Spinal cord (tissue), 9 donors: ENCODE measurements at regions not wholly inside any gene's neighbourhood (a gene's known extent, or its start where the extent isn't known, plus 50 kb on each side); places are given as distances from the start of the nearest gene placed in this dataset.
"Not testable (repeated sequence)": the region's sequence is repeated elsewhere in the genome, so short reads cannot be mapped to it uniquely, and the experiment has no call there.

ENCODE experiments used
- DNase-seq, 6 donors: peaks; one replicate each; pipeline versions ENCODE4 v3.0.0 to v3.0.0-alpha.2; 2013 to 2015; ENCODE audit warnings: low spot score in 6 of 6, low read depth in 4 of 6
- H3K27ac ChIP-seq: one replicate; pipeline ENCODE4 v1.5.1; 2013; ENCODE audit warnings: low read depth, low read length, control low read depth
- H3K27me3 ChIP-seq: one replicate; pipeline ENCODE4 v1.6.1; 2013; ENCODE audit warnings: low read length; ENCODE audit not compliant: control insufficient read depth, insufficient read depth
- H3K36me3 ChIP-seq: one replicate; pipeline ENCODE4 v1.6.1; 2013; ENCODE audit warnings: low read length; ENCODE audit not compliant: control insufficient read depth, insufficient read depth
- H3K4me1 ChIP-seq: one replicate; pipeline ENCODE4 v1.6.1; 2013; ENCODE audit warnings: low read length; ENCODE audit not compliant: control insufficient read depth, insufficient read depth
- H3K4me3 ChIP-seq: one replicate; pipeline ENCODE4 v1.5.1; 2013; ENCODE audit warnings: low read depth, low read length, control low read depth
- H3K9me3 ChIP-seq: one replicate; pipeline ENCODE4 v1.6.1; 2013; ENCODE audit warnings: low read length; ENCODE audit not compliant: control insufficient read depth, insufficient read depth
- WGBS: methylation state at CpG from one replicate; pipeline ENCODE4 v1.1.5; 2013; ENCODE audit warnings: missing lambda C conversion rate; ENCODE audit not compliant: insufficient coverage; 5-methylcytosine and 5-hydroxymethylcytosine counted together
- donor health status: healthy.

DNA sequence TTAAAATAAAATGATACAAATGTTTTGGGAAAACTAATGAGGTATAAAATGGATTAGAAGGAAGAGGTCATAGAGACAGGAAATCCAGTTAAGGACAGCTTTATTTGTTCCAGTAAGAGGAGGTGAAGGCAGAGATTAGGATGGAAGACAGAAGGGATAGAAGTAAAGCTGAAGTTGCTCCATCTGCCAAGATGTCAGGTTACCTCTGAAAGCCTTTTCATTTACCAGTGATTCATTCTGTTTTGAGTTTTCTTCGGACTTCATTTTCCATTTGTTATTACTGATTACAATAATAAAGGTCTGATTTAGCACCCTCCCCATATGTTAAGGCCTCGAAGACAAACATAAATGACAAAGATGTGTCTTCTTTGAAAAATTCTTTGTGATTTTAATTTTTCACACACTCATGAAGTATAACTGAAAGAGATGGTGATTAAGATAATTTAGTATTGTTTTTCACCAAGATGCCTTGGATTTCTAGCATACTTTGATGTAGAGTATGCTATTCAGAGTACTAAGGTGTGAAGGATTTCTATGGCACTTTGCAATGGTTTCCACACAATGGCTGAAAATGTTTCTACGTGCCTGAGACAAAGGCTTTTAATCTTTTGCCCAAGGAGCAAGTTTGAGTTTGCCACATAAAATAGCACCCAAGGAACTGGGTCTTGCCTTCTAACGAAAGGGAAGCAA, 75.4 kb upstream of the PLAAT1 start:
- H3K27ac ChIP-seq, result no peak overlapping the region
- H3K4me1 ChIP-seq, result no peaks in the 10 kb centered on the region
- WGBS, result no CpG with 5 or more reads among the region's 4 CpGs
- no peaks in the 10 kb centered on the region for H3K36me3 ChIP-seq
- no peak overlapping the region for H3K4me3 ChIP-seq
- no peaks in the 10 kb centered on the region for H3K27me3 ChIP-seq
- no peaks in the 10 kb centered on the region for H3K9me3 ChIP-seq
- no peak for DNase-seq

DNA sequence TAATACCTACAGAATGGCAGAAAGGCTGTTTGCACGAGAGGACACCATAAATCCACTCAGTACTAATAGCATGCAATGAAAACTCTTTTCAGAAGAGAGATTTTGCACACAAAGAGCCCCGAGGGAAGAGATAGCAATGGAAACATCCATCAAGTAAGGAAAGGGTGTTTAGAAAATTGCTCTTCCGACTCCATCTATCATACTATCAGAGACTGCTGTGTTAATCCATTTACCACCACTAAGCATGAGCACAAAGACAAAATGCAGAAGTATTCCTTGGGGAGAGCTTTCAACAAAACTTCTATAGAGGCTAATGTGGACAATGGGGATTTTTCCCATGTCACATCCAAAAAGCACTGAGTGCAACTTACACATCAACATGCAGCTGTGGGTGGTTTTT, 72.1 kb upstream of the PLAAT1 start:
- H3K4me1 ChIP-seq, result no peaks in the 10 kb centered on the region
- H3K9me3 ChIP-seq, result no peaks in the 10 kb centered on the region
- no peaks in the 10 kb centered on the region for H3K36me3 ChIP-seq
- H3K27ac ChIP-seq, result no peak overlapping the region
- no CpG with 5 or more reads among the region's 3 CpGs for WGBS
- no peaks in the 10 kb centered on the region for H3K27me3 ChIP-seq
- peak in 2 of 6 donors; percentile 0 to 38 for DNase-seq
- H3K4me3 ChIP-seq, result no peak overlapping the region

DNA sequence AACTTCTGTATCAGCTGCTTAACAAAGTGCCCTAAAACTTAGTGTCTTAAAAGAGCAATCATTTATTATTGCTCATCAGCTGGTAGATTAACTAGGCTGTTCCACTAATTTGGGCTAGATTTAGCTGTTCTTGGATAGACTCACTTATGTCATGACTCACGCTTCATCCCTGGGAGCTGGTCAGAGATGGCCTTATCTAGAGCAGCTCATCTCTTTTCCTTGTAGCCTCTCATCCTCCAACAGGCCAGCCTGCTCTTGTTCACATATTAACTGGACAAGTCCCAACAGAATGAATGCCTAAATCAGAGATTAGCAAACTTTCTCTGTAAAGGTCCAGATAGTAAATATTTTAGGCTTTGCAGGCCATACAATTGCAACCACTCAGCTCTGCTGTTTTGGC, 66.9 kb upstream of the PLAAT1 start:
- Histone ChIP-seq H3K27ac (no peak overlapping the region), H3K36me3 (no peaks in the 10 kb centered on the region), H3K4me3 (no peak overlapping the region), H3K4me1 (no peaks in the 10 kb centered on the region), H3K27me3 (no peaks in the 10 kb centered on the region), H3K9me3 (no peaks in the 10 kb centered on the region)
- DNase-seq, result no peak
- WGBS, result no CpG with 5 or more reads among the region's 1 CpG

DNA sequence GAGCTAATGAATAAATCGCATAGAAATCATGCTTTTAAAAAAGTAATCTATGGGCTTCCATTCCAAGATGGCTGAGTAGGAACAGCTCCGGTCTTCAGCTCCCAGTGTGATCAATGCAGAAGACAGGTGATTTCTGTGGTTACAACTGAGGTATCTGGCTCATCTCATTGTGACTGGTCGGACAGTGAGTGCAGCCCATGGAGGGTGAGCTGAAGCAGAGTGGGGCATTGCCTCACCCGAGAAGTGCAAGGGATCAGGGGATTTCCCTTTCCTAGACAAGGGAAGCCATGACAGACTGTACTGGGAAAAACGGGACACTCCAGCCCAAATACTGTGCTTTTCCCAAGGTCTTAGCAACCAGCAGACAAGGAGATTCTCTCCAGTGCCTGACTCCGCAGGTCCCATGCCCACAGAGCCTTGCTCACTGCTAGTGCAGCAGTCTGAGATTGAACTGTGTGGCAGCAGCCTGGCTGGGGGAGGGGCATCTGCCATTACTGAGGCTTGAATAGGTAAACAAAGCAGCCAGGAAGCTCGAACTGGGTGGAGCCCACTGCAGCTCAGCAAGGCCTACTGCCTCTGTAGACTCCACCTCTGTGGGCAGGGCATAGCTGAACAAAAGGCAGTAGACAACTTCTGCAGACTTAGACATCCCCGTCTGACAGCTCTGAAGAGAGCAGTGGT, 61.5 kb upstream of the PLAAT1 start:
- H3K9me3 ChIP-seq, H3K27ac ChIP-seq, H3K4me3 ChIP-seq, H3K36me3 ChIP-seq, DNase-seq, H3K27me3 ChIP-seq, H3K4me1 ChIP-seq: not testable (repeated sequence)
- WGBS, result 79% methylated on average over 7 of the region's 8 CpGs

DNA sequence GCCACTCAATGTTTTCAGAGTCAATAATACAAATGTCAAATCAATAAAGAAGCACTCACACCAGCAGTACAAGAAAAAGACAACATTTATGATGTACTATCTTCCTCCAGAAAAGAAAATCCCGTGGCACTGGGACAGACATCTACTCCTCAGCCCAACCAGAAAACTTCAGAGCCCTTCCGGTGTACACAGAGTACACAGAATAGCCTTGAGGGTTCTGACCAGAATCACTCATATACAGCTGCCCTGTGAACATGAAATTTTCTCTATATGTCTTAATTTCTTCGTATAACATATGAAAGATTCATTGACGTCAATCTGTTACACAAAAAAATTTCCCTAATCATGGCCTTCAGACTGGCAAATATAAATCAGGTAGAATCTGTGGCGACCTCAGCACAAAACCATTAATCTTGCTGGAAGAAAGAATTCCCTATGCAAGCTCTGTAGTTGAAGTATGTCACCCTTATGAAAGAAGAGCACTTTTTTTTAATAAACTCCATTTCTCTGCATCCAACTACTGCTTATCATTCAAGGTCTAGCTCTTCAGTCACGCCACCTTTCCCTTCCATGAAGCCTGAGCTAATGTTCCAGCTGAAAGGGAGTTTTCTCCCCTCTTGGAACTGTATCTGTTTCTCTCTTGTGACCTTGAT, 53.8 kb upstream of the PLAAT1 start:
- no peak for DNase-seq
- Histone ChIP-seq H3K9me3 (no peaks in the 10 kb centered on the region), H3K36me3 (no peaks in the 10 kb centered on the region), H3K27me3 (no peaks in the 10 kb centered on the region), H3K27ac (no peak overlapping the region), H3K4me1 (no peaks in the 10 kb centered on the region), H3K4me3 (no peak overlapping the region)
- WGBS, result 79% methylated on average over 4 of the region's 6 CpGs

DNA sequence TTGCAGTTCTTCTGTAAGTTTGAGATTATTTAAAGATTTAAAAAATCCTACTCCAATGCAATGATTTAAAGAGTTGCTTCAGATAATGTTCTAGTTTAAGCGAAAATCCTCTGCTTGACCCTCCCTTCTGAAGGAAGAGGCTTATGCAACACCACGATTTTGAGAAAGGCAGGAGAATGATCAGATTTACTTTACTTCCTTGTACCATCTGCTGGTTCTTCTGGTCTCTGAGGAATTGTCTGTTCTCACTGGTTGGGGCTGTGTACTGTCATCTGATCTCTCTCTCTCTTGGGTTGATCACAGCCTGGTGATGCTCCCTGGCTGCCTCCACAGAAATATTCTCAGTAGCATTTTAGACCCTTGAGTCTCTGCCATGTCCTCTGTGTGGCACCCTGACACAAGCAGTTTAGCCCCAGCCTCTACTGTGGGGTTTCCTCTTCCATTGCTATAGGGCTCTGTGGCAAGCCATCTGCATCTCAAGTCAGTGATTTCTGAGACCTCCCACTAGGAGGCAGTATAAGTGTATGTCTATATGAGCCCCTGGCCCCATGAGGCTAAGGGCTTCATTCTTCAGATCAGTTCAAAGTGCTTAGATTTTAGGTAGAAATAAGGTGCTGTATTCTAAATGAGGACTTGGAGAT, 50.8 kb upstream of the PLAAT1 start:
- Histone ChIP-seq H3K4me3 (no peak overlapping the region), H3K4me1 (no peaks in the 10 kb centered on the region), H3K27ac (no peak overlapping the region), H3K36me3 (no peaks in the 10 kb centered on the region), H3K9me3 (no peaks in the 10 kb centered on the region), H3K27me3 (no peaks in the 10 kb centered on the region)
- DNase-seq, result peak in 1 of 6 donors; percentile 37
- WGBS, result no CpG with 5 or more reads among the region's 2 CpGs
